ENCODE measurements at regions not wholly inside any gene's neighbourhood (a gene's known extent, or its start where the extent isn't known, plus 50 kb on each side); places are given as distances from the start of the nearest gene placed in this dataset.
"Not testable (repeated sequence)": the region's sequence is repeated elsewhere in the genome, so short reads cannot be mapped to it uniquely, and the experiment has no call there.

GRCh38 chr4:3377557-3377956, 64.2 kb upstream of the HGFAC start:
- no peak for DNase-seq
- Histone ChIP-seq H3K9me3 (replicated peaks; ENCODE audit: insufficient read depth, low read length) (no peaks in the 10 kb centered on the region), H4K20me1 (ENCODE audit: insufficient read depth, low read length) (no peaks in the 10 kb centered on the region), H3F3A (ENCODE audit: insufficient read depth, low read length) (no peaks in the 10 kb centered on the region), H3K27me3 (replicated peaks; ENCODE audit: insufficient read depth, low read length) (no peaks in the 10 kb centered on the region), H2AFZ (ENCODE audit: low read length) (no peak overlapping the region), H3K79me2 (ENCODE audit: low read length) (no peaks in the 10 kb centered on the region), H3K4me2 (ENCODE audit: low read depth, low read length) (no peak overlapping the region), H3K9me2 (replicated peaks; ENCODE audit: insufficient read depth, low read length) (no peaks in the 10 kb centered on the region), H3K9ac (ENCODE audit: low read length) (no peak overlapping the region), H3K27ac (ENCODE audit: low read length) (no peak overlapping the region), H3K4me1 (ENCODE audit: low read length) (no peaks in the 10 kb centered on the region), H3K36me3 (replicated peaks; ENCODE audit: insufficient read depth, low read length) (no peaks in the 10 kb centered on the region), H3K4me3 (ENCODE audit: low read length) (no peak overlapping the region)
- TF ChIP-seq EZH2 (optimal IDR thresholded peaks at IDR 0.05; ENCODE audit: low read depth, low read length) (no peak), EZH2phosphoT487 (IDR thresholded peaks at IDR 0.05; ENCODE audit: low read length) (no peak)
- TF ChIP-seq, protein P1, sequence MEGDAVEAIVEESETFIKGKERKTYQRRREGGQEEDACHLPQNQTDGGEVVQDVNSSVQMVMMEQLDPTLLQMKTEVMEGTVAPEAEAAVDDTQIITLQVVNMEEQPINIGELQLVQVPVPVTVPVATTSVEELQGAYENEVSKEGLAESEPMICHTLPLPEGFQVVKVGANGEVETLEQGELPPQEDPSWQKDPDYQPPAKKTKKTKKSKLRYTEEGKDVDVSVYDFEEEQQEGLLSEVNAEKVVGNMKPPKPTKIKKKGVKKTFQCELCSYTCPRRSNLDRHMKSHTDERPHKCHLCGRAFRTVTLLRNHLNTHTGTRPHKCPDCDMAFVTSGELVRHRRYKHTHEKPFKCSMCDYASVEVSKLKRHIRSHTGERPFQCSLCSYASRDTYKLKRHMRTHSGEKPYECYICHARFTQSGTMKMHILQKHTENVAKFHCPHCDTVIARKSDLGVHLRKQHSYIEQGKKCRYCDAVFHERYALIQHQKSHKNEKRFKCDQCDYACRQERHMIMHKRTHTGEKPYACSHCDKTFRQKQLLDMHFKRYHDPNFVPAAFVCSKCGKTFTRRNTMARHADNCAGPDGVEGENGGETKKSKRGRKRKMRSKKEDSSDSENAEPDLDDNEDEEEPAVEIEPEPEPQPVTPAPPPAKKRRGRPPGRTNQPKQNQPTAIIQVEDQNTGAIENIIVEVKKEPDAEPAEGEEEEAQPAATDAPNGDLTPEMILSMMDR (IDR thresholded peaks at IDR 0.05; ENCODE audit: low read length), result no peak

GRCh38 chr4:3380336-3380735, 61.4 kb upstream of the HGFAC start:
- not testable (repeated sequence) for H3K4me2 ChIP-seq (ENCODE audit: low read depth, low read length)

DNA sequence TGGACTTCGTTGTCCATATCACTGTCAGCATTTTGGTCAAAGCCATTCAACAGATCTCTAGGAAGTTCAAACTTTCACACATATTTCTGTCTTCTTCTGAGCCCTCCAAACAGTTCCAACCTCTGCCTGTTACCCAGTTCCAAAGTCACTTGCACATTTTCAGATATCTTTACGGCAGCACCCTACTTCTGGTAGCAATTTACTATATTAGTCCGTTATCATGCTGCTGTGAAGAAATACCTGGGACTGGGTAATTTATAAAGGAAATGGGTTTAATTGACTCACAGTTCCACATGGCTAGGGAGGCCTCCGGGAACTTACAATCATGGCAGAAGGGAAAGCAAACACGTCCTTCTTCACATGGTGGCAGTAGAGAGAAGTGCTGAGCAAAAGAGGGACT, 60.6 kb upstream of the HGFAC start:
- not testable (repeated sequence) for H3K27me3 ChIP-seq (replicated peaks; ENCODE audit: insufficient read depth, low read length); H3K27ac ChIP-seq (ENCODE audit: low read length); H2AFZ ChIP-seq (ENCODE audit: low read length); H3K4me2 ChIP-seq (ENCODE audit: low read depth, low read length); H3K9me2 ChIP-seq (replicated peaks; ENCODE audit: insufficient read depth, low read length); DNase-seq; H3F3A ChIP-seq (ENCODE audit: insufficient read depth, low read length); H3K4me1 ChIP-seq (ENCODE audit: low read length); H4K20me1 ChIP-seq (ENCODE audit: insufficient read depth, low read length); H3K79me2 ChIP-seq (ENCODE audit: low read length); H3K36me3 ChIP-seq (replicated peaks; ENCODE audit: insufficient read depth, low read length); H3K4me3 ChIP-seq (ENCODE audit: low read length); H3K9me3 ChIP-seq (replicated peaks; ENCODE audit: insufficient read depth, low read length); H3K9ac ChIP-seq (ENCODE audit: low read length)

More at GRCh38 chr4:3380336-3380735, 61.4 kb upstream of the HGFAC start:
- not testable (repeated sequence) for H3K4me1 ChIP-seq (ENCODE audit: low read length); DNase-seq; H3K9me2 ChIP-seq (replicated peaks; ENCODE audit: insufficient read depth, low read length); H3K9me3 ChIP-seq (replicated peaks; ENCODE audit: insufficient read depth, low read length); H3K27me3 ChIP-seq (replicated peaks; ENCODE audit: insufficient read depth, low read length); H3K4me3 ChIP-seq (ENCODE audit: low read length); H3K79me2 ChIP-seq (ENCODE audit: low read length); H2AFZ ChIP-seq (ENCODE audit: low read length); H3K9ac ChIP-seq (ENCODE audit: low read length); H3K36me3 ChIP-seq (replicated peaks; ENCODE audit: insufficient read depth, low read length); H3F3A ChIP-seq (ENCODE audit: insufficient read depth, low read length); H4K20me1 ChIP-seq (ENCODE audit: insufficient read depth, low read length); H3K27ac ChIP-seq (ENCODE audit: low read length)

- Histone ChIP-seq H3F3A (ENCODE audit: insufficient read depth, low read length) (no peaks in the 10 kb centered on the region), H3K9me2 (replicated peaks; ENCODE audit: insufficient read depth, low read length) (no peaks in the 10 kb centered on the region)
- no peak for TF ChIP-seq EZH2 (optimal IDR thresholded peaks at IDR 0.05; ENCODE audit: low read depth, low read length)
Measured at GRCh38 chr4:3382251-3382650, 59.5 kb upstream of the HGFAC start.

GRCh38 chr4:3384391-3384770, 57.4 kb upstream of the HGFAC start:
- H3K27me3 ChIP-seq (replicated peaks; ENCODE audit: insufficient read depth, low read length), result no peaks in the 10 kb centered on the region
- H3K27ac ChIP-seq (ENCODE audit: low read length), result no peak overlapping the region
- no peaks in the 10 kb centered on the region for H3F3A ChIP-seq (ENCODE audit: insufficient read depth, low read length)
- no peak overlapping the region for H2AFZ ChIP-seq (ENCODE audit: low read length)
- TF ChIP-seq, protein P1 (IDR thresholded peaks at IDR 0.05; ENCODE audit: low read length), result no peak
- DNase-seq, result no peak
- no peaks in the 10 kb centered on the region for H4K20me1 ChIP-seq (ENCODE audit: insufficient read depth, low read length)
- no peaks in the 10 kb centered on the region for H3K9me3 ChIP-seq (replicated peaks; ENCODE audit: insufficient read depth, low read length)
- H3K4me1 ChIP-seq (ENCODE audit: low read length), result no peaks in the 10 kb centered on the region
- H3K4me2 ChIP-seq (ENCODE audit: low read depth, low read length), result no peak overlapping the region
- H3K4me3 ChIP-seq (ENCODE audit: low read length), result no peak overlapping the region
- no peak overlapping the region for H3K9ac ChIP-seq (ENCODE audit: low read length)
- H3K9me2 ChIP-seq (replicated peaks; ENCODE audit: insufficient read depth, low read length), result no peaks in the 10 kb centered on the region
- H3K79me2 ChIP-seq (ENCODE audit: low read length), result no peaks in the 10 kb centered on the region
- H3K36me3 ChIP-seq (replicated peaks; ENCODE audit: insufficient read depth, low read length), result no peaks in the 10 kb centered on the region

More at GRCh38 chr4:3382251-3382650, 59.5 kb upstream of the HGFAC start:
- Histone ChIP-seq H3K4me3 (ENCODE audit: low read length) (no peak overlapping the region), H3K27me3 (replicated peaks; ENCODE audit: insufficient read depth, low read length) (no peaks in the 10 kb centered on the region), H3K36me3 (replicated peaks; ENCODE audit: insufficient read depth, low read length) (no peaks in the 10 kb centered on the region), H4K20me1 (ENCODE audit: insufficient read depth, low read length) (no peaks in the 10 kb centered on the region), H3K27ac (ENCODE audit: low read length) (no peak overlapping the region), H3K79me2 (ENCODE audit: low read length) (no peaks in the 10 kb centered on the region), H3K4me2 (ENCODE audit: low read depth, low read length) (no peak overlapping the region), H2AFZ (ENCODE audit: low read length) (no peak overlapping the region), H3K9me3 (replicated peaks; ENCODE audit: insufficient read depth, low read length) (no peaks in the 10 kb centered on the region), H3K4me1 (ENCODE audit: low read length) (no peaks in the 10 kb centered on the region), H3K9ac (ENCODE audit: low read length) (no peak overlapping the region)
- no peak for DNase-seq
